GM21528 (cell line): ENCODE measurements at regions not wholly inside any gene's neighbourhood (a gene's known extent, or its start where the extent isn't known, plus 50 kb on each side); places are given as distances from the start of the nearest gene placed in this dataset.
A peak's percentile ranks its signal among the peaks of the same experiment; 100 is the strongest.
"Not testable (repeated sequence)": the region's sequence is repeated elsewhere in the genome, so short reads cannot be mapped to it uniquely, and the experiment has no call there.

Experiments used
- ATAC-seq: cut with Tn5 transposase; IDR thresholded peaks from one replicate; pipeline ENCODE4 v1.9.1; 2021; ENCODE audit warnings: mild to moderate bottlenecking, moderate library complexity; ENCODE audit not compliant: unreplicated experiment, low FRiP score

- ATAC-seq, result not testable (repeated sequence)
These were observed 941.9 kb downstream of the C4orf33 start for GRCh38 chr4:130037866-130038265.

DNA sequence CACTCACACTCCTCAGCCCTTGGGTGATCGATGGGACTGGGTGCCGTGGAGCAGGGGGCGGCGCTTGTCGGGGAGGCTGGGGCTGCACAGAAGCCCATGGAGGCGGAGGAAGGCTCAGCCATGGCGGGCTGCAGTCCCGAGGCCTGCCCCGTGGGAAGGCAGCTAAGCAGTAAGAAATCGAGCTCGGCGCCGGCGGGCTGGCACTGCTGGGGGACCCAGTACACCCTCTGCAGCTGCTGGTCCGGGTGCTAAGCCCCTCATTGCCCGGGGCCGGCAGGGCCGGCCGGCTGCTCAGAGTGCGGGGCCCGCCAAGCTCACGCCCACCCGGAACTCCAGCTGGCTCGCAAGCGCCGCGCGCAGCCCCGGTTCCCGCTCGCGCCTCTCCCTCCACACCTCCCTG lies 942.6 kb downstream of the C4orf33 start:
- not testable (repeated sequence) for ATAC-seq

GRCh38 chr4:130043732-130044160 lies 947.8 kb downstream of the C4orf33 start:
- peak; percentile 91 for ATAC-seq

GRCh38 chr4:130044788-130045531 lies 949.0 kb downstream of the C4orf33 start:
- ATAC-seq, result no peak

GRCh38 chr4:130053723-130054122 lies 957.8 kb downstream of the C4orf33 start:
- no peak for ATAC-seq

- ATAC-seq, result no peak
These were observed 959.0 kb downstream of the C4orf33 start for GRCh38 chr4:130054908-130055307.

GRCh38 chr4:130056286-130056685 lies 960.3 kb downstream of the C4orf33 start:
- ATAC-seq, result no peak

DNA sequence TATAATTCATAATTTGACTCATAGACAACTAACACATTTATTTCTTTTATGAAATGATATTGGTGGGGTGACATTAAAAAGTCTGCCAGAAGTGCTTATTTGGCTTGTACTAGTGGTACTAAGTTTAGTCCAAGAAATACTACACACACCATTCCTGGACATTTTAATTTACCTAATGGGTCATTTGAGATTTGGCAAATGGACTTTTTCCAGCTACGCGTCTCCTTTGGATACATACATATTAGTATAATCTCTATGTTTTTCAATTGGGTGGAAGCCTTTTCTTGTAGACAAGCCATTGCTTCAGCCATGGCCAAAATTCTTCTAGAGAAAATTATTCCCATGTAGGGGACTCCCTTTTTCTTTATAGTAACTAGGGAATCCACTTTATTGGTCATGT lies 968.5 kb downstream of the C4orf33 start:
- ATAC-seq, result no peak

DNA sequence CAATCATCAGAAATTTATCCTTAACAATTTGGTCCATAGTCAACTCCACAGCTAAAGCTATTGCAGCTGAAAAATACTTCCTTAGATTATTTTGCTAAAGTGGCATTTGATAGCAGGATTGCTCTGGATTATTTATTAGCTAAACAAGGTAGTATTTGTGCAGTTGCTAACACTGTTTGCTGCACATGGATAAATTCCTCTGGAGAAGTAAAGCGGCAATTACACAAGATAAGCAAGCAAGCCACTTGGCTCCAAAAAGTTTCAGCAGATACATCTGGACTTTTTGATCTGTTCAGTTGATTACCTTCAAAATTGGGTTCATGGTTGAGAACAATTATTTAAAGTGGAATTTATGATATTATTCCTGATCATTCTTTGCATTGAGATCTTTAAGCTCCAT lies 971.5 kb downstream of the C4orf33 start:
- ATAC-seq, result no peak

GRCh38 chr4:130068072-130068471 lies 972.1 kb downstream of the C4orf33 start:
- ATAC-seq, result no peak

DNA sequence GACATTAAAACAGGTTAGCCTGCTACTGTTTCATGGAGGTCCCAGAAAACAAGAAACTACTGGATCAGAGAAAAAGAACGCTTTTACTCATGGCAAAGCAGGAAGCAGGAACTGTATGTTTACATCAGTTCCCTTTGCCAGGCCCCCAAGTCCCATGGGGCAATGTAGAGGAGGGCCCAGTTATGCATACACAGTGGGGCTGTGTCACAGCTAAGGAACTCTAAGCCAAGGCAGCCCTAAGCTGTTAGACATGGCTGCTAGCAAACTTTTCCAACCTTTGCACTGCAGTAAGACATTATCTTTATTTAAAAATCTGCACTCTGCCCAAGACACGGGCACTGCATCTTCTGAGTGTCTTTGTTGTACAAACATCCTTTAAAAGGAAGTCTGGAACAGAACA lies 975.8 kb downstream of the C4orf33 start:
- no peak for ATAC-seq

DNA sequence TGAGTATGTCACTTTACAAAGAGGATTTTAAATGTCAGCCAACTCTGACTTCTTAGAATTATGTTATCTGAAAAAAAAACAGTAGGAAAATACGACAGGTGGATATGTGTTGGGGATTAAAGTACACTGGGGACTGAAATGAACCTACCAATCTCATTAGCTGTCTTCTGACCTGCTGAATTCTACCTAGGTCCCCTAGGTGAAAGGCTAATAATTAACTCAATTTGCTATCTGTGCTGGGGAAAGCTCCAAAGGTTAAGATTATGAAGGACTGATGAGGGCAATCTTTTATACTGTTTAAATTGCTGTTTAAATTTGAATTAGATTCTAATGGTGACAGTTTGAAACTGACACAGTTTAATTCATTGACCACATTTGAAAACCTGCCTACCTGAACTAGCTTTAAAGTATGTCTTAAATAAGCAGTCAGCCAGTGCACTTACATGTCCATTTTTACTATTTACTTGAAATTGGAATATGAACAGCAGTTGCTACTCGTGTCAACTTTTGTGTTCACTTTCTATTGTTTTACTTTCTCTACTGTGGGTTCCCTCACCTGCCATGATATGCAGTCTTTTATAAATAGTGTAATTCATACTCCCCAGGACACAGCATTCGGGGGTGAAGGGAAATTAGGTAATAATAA lies 977.3 kb downstream of the C4orf33 start:
- no peak for ATAC-seq

GRCh38 chr4:130074096-130074495 lies 978.1 kb downstream of the C4orf33 start:
- ATAC-seq, result no peak

DNA sequence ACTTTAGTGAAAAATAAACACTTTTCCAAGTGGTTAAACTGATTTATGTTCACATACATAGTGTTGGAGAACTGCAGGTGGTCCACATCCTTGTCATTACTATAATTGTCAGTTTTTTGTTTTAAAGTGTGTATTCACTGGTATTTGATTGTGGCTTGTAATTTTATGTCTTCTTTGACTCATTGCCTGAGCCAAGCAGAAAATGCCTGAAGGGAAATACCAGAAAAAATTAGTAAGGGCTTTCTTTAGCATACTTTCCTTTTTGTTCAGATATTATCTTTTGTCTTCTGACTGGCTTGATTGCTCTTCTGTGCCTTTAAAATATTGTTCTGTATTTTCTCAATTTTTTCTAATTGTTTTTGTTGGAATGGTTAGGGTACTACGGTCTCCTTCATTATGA lies 981.3 kb downstream of the C4orf33 start:
- ATAC-seq, result no peak

GRCh38 chr4:130079027-130079426 lies 983.1 kb downstream of the C4orf33 start:
- not testable (repeated sequence) for ATAC-seq

DNA sequence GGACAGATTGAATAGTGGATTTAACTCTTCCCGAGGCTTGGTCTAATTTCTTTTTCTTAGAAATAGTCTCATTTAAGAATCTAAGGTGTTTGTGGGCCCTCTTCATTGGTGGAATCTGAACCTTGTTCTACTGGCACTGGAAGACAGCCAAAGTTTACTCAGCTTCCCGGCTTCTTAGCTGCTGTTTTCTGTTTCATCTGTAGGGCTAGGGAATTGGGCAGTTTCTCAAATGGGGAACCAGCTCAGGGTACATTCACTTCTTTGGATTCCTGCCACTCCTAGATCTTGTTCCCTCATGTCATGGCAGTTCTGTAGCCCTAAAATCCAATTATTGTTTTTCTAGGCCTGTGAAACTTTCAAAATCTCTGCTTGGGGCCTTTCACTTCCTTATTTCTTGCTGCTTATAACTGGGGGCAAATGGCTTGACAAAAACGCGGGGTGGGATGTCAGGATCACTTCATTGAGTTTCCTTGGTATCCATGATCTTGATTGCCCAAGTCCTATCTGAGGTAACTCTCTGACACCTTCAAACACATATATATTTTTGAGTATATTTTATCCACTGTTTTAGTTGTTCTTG lies 985.0 kb downstream of the C4orf33 start:
- no peak for ATAC-seq

DNA sequence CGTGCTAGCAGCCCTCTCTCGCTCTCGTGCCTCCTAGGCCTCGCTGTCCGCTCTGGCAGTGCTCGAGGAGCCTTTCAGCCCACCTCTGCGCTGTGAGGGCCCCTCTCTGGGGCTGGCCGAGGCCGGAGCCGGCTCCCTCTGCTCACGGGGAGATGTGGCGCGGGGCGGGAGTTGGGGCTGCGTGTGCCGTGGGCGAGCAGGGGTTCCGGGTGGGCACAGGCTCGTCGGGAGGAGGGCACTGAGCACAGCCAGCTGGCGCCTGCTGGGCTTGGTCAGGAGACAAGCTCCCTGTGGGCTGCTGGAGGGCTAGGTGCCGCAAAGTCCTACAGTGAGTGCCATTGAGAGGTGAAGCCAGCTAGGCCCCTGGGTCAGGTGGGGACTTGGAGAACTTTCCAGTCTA lies 994.5 kb downstream of the C4orf33 start:
- ATAC-seq, result no peak

- ATAC-seq, result no peak
These were observed 996.4 kb downstream of the C4orf33 start for GRCh38 chr4:130092187-130093015.

GRCh38 chr4:130099105-130099504 lies 1003.2 kb downstream of the C4orf33 start:
- ATAC-seq, result no peak

DNA sequence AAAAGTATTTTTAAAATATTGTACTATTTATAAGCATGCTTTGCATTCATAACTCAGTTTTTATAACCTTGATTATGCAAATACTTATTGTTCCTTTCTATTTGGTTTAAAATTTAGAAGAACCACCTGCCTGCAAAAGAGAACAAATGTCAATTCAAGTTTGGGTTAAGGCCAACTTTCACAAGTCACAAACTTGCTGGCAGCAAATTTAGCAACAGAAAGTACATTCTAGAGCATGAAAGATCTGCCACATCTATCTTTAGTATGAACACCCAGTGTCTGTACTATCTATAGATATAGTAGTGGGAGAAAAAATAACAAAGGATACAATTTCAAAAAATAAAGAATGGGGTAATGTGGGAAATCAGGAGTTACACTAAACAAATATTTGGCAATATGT lies 1014.2 kb downstream of the C4orf33 start:
- ATAC-seq, result no peak

GRCh38 chr4:130110770-130111169 lies 1014.8 kb downstream of the C4orf33 start:
- no peak for ATAC-seq
